ENCODE measurements at regions not wholly inside any gene's neighbourhood (a gene's known extent, or its start where the extent isn't known, plus 50 kb on each side); places are given as distances from the start of the nearest gene placed in this dataset.
"Not testable (repeated sequence)": the region's sequence is repeated elsewhere in the genome, so short reads cannot be mapped to it uniquely, and the experiment has no call there.

GRCh38 chr17:45643591-45643990, 140.5 kb upstream of the CRHR1 start:
- no peak overlapping the region for H3K4me3 ChIP-seq (ENCODE audit: low read length)
- no peak overlapping the region for H3K9ac ChIP-seq (ENCODE audit: low read length)

GRCh38 chr17:45644637-45645036, 139.5 kb upstream of the CRHR1 start:
- H3K36me3 ChIP-seq (ENCODE audit: control insufficient read depth, insufficient read depth, low read length); H3K9ac ChIP-seq (ENCODE audit: low read length); H3K9me3 ChIP-seq (ENCODE audit: control insufficient read depth, low read length); H3K27me3 ChIP-seq (ENCODE audit: control insufficient read depth, insufficient read depth, low read length); H3K4me1 ChIP-seq (ENCODE audit: control insufficient read depth, insufficient read depth, low read length); H3K4me3 ChIP-seq (ENCODE audit: low read length): not testable (repeated sequence)

More at GRCh38 chr17:45643591-45643990, 140.5 kb upstream of the CRHR1 start:
- Histone ChIP-seq H3K27me3 (ENCODE audit: control insufficient read depth, insufficient read depth, low read length) (no peaks in the 10 kb centered on the region), H3K9me3 (ENCODE audit: control insufficient read depth, low read length) (no peaks in the 10 kb centered on the region), H3K36me3 (ENCODE audit: control insufficient read depth, insufficient read depth, low read length) (no peaks in the 10 kb centered on the region), H3K4me1 (ENCODE audit: control insufficient read depth, insufficient read depth, low read length) (no peaks in the 10 kb centered on the region)

GRCh38 chr17:45645330-45645729, 138.8 kb upstream of the CRHR1 start:
- Histone ChIP-seq H3K4me1 (ENCODE audit: control insufficient read depth, insufficient read depth, low read length) (no peaks in the 10 kb centered on the region), H3K36me3 (ENCODE audit: control insufficient read depth, insufficient read depth, low read length) (no peaks in the 10 kb centered on the region), H3K4me3 (ENCODE audit: low read length) (no peak overlapping the region), H3K9ac (ENCODE audit: low read length) (no peak overlapping the region), H3K27me3 (ENCODE audit: control insufficient read depth, insufficient read depth, low read length) (no peaks in the 10 kb centered on the region), H3K9me3 (ENCODE audit: control insufficient read depth, low read length) (no peaks in the 10 kb centered on the region)

- H3K4me1 ChIP-seq (ENCODE audit: control insufficient read depth, insufficient read depth, low read length) = no peaks in the 10 kb centered on the region
- H3K36me3 ChIP-seq (ENCODE audit: control insufficient read depth, insufficient read depth, low read length) = no peaks in the 10 kb centered on the region
- H3K27me3 ChIP-seq (ENCODE audit: control insufficient read depth, insufficient read depth, low read length) = no peaks in the 10 kb centered on the region
- H3K4me3 ChIP-seq (ENCODE audit: low read length) = no peak overlapping the region
- no peaks in the 10 kb centered on the region for H3K9me3 ChIP-seq (ENCODE audit: control insufficient read depth, low read length)
- no peak overlapping the region for H3K9ac ChIP-seq (ENCODE audit: low read length)
These were observed 137.7 kb upstream of the CRHR1 start for GRCh38 chr17:45646288-45646988.

- Histone ChIP-seq H3K36me3 (ENCODE audit: control insufficient read depth, insufficient read depth, low read length) (no peaks in the 10 kb centered on the region), H3K27me3 (ENCODE audit: control insufficient read depth, insufficient read depth, low read length) (no peaks in the 10 kb centered on the region), H3K4me1 (ENCODE audit: control insufficient read depth, insufficient read depth, low read length) (no peaks in the 10 kb centered on the region), H3K4me3 (ENCODE audit: low read length) (no peak overlapping the region), H3K9ac (ENCODE audit: low read length) (no peak overlapping the region), H3K9me3 (ENCODE audit: control insufficient read depth, low read length) (no peaks in the 10 kb centered on the region)
These were observed 135.5 kb upstream of the CRHR1 start for GRCh38 chr17:45648642-45649041.

DNA sequence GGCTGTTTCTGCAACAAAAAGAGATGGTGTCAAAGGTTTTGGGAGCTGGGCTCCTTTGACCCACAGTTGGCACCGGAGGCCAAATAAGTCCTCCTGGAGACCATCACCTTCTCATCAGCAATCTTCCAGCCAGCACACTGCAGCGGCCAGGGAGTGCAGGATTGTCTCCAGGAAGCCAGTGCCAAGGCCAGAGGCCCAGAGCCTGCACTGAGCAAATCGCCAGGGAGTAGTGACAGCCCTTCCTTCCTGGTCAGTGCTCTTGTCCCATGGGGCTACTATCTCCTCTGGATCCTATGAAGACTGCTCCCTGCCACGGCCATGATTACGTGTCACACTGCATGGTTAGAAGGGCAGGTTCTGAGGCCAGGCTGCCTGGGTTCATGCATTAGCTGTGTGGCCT, 134.3 kb upstream of the CRHR1 start:
- H3K9me3 ChIP-seq (ENCODE audit: control insufficient read depth, low read length) = no peaks in the 10 kb centered on the region
- no peaks in the 10 kb centered on the region for H3K36me3 ChIP-seq (ENCODE audit: control insufficient read depth, insufficient read depth, low read length)
- no peak overlapping the region for H3K9ac ChIP-seq (ENCODE audit: low read length)
- H3K27me3 ChIP-seq (ENCODE audit: control insufficient read depth, insufficient read depth, low read length) = no peaks in the 10 kb centered on the region
- H3K4me3 ChIP-seq (ENCODE audit: low read length) = no peak overlapping the region
- no peaks in the 10 kb centered on the region for H3K4me1 ChIP-seq (ENCODE audit: control insufficient read depth, insufficient read depth, low read length)

- no peak overlapping the region for H3K9ac ChIP-seq (ENCODE audit: low read length)
- no peaks in the 10 kb centered on the region for H3K27me3 ChIP-seq (ENCODE audit: control insufficient read depth, insufficient read depth, low read length)
- no peaks in the 10 kb centered on the region for H3K4me1 ChIP-seq (ENCODE audit: control insufficient read depth, insufficient read depth, low read length)
- H3K9me3 ChIP-seq (ENCODE audit: control insufficient read depth, low read length) = no peaks in the 10 kb centered on the region
- no peaks in the 10 kb centered on the region for H3K36me3 ChIP-seq (ENCODE audit: control insufficient read depth, insufficient read depth, low read length)
- no peak overlapping the region for H3K4me3 ChIP-seq (ENCODE audit: low read length)
These were observed 133.6 kb upstream of the CRHR1 start for GRCh38 chr17:45650561-45650960.

DNA sequence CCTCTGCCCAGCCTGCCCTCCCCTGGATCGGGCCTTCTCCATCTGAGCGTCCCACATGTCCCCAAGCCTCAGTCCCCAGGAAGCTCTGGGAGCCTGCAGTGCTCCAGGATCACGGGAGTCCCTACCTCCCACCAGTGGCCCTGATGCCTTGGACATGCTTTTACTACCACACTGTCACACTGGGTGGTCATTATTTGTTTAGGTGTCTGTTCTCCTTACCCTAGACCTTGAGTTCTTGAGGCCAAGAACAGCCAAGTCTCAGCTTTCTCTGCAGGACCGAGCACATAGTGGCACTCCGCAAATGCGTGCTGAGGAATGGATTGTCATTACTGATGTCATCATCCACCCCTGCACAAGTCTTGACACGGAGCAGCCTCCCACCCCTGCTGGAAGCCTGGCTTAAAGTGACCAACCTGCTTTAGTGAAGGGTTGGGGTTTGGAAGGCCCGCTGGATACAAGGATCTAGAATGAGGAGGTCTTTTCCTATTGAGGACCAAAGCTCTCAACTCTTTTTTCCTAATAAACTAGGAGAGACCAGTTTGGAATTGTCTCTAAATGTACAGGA, 132.9 kb upstream of the CRHR1 start:
- no peaks in the 10 kb centered on the region for H3K27me3 ChIP-seq (ENCODE audit: control insufficient read depth, insufficient read depth, low read length)
- no peaks in the 10 kb centered on the region for H3K4me1 ChIP-seq (ENCODE audit: control insufficient read depth, insufficient read depth, low read length)
- no peak overlapping the region for H3K4me3 ChIP-seq (ENCODE audit: low read length)
- H3K36me3 ChIP-seq (ENCODE audit: control insufficient read depth, insufficient read depth, low read length) = no peaks in the 10 kb centered on the region
- H3K9ac ChIP-seq (ENCODE audit: low read length) = no peak overlapping the region
- no peaks in the 10 kb centered on the region for H3K9me3 ChIP-seq (ENCODE audit: control insufficient read depth, low read length)

DNA sequence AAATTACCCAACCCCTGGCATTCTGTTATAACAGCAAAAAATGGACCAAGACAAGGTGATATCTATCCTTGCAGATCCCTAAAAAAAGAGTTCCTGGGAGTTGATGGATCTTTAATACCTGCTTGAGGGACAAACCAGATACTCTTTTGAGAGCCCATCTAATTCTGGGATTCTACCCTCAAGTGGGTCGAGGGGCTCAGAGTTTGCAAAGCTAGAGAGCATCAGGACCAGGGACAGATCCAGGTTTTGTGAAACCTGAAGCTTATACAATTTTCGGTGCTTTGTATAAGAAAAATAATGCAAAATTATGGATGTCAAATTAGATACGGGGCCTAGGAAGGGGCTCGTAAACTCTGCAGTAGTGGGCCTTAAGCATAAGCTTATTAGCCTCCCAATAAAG, 130.5 kb upstream of the CRHR1 start:
- Histone ChIP-seq H3K9ac (ENCODE audit: low read length) (no peak overlapping the region), H3K4me1 (ENCODE audit: control insufficient read depth, insufficient read depth, low read length) (no peaks in the 10 kb centered on the region), H3K4me3 (ENCODE audit: low read length) (no peak overlapping the region), H3K27me3 (ENCODE audit: control insufficient read depth, insufficient read depth, low read length) (no peaks in the 10 kb centered on the region), H3K36me3 (ENCODE audit: control insufficient read depth, insufficient read depth, low read length) (no peaks in the 10 kb centered on the region), H3K9me3 (ENCODE audit: control insufficient read depth, low read length) (no peaks in the 10 kb centered on the region)

DNA sequence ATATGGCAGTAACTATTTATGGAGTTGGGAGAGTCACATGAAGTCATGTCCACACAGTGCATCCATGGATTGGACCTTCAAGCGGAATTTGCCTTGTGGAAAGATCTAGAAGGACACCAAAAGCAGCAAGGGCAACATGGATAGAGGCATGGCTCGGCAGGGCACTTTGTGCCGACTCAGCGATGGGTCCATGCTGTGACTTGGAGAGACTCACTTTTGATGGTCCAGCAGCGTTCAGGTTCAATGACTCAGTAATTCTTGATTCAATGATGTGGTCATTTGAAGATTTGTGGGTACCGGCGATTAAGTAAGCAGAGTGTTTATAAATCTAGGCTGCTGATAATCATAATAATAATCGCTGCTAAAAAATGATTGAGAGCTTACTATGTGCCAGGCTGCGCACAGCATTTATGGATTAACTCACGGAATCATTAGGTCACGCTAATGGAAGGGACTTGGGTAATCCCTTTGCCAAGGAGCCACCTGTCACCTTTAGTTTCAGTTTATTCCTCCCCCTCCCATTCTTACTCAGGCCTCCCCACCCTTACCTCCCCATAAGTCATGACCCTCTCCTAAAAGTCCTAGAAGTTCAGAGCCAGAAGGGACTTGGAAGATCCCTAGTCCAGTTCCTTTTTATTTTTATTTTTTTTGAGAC, 127.5 kb upstream of the CRHR1 start:
- H3K27me3 ChIP-seq (ENCODE audit: control insufficient read depth, insufficient read depth, low read length) = no peaks in the 10 kb centered on the region
- no peaks in the 10 kb centered on the region for H3K9me3 ChIP-seq (ENCODE audit: control insufficient read depth, low read length)
- no peak overlapping the region for H3K9ac ChIP-seq (ENCODE audit: low read length)
- H3K4me3 ChIP-seq (ENCODE audit: low read length) = no peak overlapping the region
- H3K4me1 ChIP-seq (ENCODE audit: control insufficient read depth, insufficient read depth, low read length) = no peaks in the 10 kb centered on the region
- H3K36me3 ChIP-seq (ENCODE audit: control insufficient read depth, insufficient read depth, low read length) = no peaks in the 10 kb centered on the region

DNA sequence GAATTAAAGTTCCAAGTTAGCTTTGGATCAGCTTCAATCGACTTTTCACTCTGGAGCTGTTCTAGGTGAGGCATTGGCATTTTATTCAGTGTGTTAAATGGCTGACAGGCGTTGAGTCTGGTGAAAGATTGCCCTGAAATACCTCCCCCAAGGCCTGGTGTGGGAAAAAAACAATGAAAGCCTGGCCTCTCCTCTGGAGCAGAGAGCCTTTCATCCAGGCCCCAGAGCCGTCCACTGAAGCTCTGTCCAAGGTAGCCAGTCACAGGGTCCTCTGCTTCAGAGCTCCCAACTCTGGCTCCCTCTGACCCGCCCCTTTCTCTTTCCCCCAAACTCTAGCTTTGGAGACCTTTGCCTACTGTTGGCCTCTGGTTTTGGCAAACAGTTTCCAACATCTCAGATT, 123.6 kb upstream of the CRHR1 start:
- H3K36me3 ChIP-seq (ENCODE audit: control insufficient read depth, insufficient read depth, low read length) = no peaks in the 10 kb centered on the region
- no peak overlapping the region for H3K4me3 ChIP-seq (ENCODE audit: low read length)
- H3K27me3 ChIP-seq (ENCODE audit: control insufficient read depth, insufficient read depth, low read length) = peaks cover 12% of the 10 kb centered on the region
- H3K9me3 ChIP-seq (ENCODE audit: control insufficient read depth, low read length) = no peaks in the 10 kb centered on the region
- H3K9ac ChIP-seq (ENCODE audit: low read length) = no peak overlapping the region
- H3K4me1 ChIP-seq (ENCODE audit: control insufficient read depth, insufficient read depth, low read length) = no peaks in the 10 kb centered on the region

DNA sequence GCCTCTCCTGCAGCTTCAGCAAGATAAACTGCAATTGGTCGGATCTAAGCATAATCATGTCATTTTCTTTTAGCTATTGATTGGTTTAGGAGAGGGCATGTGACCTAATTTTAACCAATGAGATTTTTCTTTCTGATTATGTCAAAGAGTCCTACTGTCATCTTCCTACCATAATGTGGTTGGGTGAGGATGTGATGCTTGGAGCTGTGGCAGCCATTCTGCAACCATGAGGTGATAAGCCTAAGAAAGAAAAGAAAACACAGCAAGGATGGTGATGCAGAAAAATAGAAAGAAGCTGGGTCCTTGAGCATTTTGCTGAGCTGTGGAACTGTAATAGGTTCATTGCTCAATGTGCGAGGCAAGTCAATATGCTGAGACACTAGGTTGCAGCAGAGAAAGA, 121.7 kb upstream of the CRHR1 start:
- Histone ChIP-seq H3K27me3 (ENCODE audit: control insufficient read depth, insufficient read depth, low read length) (peaks cover 12% of the 10 kb centered on the region), H3K36me3 (ENCODE audit: control insufficient read depth, insufficient read depth, low read length) (no peaks in the 10 kb centered on the region)

More for the DNA sequence above, 121.7 kb upstream of the CRHR1 start:
- H3K9me3 ChIP-seq (ENCODE audit: control insufficient read depth, low read length) = no peaks in the 10 kb centered on the region
- H3K4me3 ChIP-seq (ENCODE audit: low read length) = no peak overlapping the region
- no peaks in the 10 kb centered on the region for H3K4me1 ChIP-seq (ENCODE audit: control insufficient read depth, insufficient read depth, low read length)
- H3K9ac ChIP-seq (ENCODE audit: low read length) = no peak overlapping the region
